ENCODE measurements at regions not wholly inside any gene's neighbourhood (a gene's known extent, or its start where the extent isn't known, plus 50 kb on each side); places are given as distances from the start of the nearest gene placed in this dataset.

GRCh38 chr20:60791823-60792222 lies 460.2 kb upstream of the CDH4 start:
- DNase-seq (ENCODE audit: low read depth) (no peak), FAIRE-seq (no peak)
- no peaks in the 10 kb centered on the region for H3K27me3 ChIP-seq (ENCODE audit: control insufficient read depth, insufficient read depth, low read length)
- H3K4me3 ChIP-seq (ENCODE audit: low read depth, low read length): no peak overlapping the region
- H3K36me3 ChIP-seq (ENCODE audit: control insufficient read depth, insufficient read depth, low read length): no peaks in the 10 kb centered on the region
- TF ChIP-seq, protein P1, sequence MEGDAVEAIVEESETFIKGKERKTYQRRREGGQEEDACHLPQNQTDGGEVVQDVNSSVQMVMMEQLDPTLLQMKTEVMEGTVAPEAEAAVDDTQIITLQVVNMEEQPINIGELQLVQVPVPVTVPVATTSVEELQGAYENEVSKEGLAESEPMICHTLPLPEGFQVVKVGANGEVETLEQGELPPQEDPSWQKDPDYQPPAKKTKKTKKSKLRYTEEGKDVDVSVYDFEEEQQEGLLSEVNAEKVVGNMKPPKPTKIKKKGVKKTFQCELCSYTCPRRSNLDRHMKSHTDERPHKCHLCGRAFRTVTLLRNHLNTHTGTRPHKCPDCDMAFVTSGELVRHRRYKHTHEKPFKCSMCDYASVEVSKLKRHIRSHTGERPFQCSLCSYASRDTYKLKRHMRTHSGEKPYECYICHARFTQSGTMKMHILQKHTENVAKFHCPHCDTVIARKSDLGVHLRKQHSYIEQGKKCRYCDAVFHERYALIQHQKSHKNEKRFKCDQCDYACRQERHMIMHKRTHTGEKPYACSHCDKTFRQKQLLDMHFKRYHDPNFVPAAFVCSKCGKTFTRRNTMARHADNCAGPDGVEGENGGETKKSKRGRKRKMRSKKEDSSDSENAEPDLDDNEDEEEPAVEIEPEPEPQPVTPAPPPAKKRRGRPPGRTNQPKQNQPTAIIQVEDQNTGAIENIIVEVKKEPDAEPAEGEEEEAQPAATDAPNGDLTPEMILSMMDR (IDR thresholded peaks at IDR 0.05; ENCODE audit: insufficient read depth, low read length, severe bottlenecking): no peak

DNA sequence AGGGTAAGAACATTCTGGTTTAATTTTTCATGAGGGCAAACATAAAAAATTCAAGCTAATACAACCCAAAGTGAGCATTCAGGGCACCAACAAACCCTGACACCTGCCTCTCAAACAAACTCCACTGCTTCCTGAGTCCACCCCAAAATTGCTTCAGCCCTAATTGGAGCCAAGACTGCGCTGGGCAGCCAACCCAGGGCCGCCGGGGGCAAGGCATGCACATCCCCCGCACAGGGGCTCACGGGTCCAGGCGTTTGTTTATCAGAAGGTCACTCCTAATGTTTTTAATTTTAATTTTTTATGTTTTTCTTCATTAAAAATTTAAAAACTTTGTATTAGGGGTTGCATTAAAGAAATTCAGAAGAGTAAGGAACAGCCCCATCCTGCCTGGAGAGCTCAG lies 459.1 kb upstream of the CDH4 start:
- no peak for DNase-seq (ENCODE audit: low read depth)
- H3K36me3 ChIP-seq (ENCODE audit: control insufficient read depth, insufficient read depth, low read length): no peaks in the 10 kb centered on the region
- H3K4me3 ChIP-seq (ENCODE audit: low read depth, low read length): no peak overlapping the region
- no peak for FAIRE-seq
- H3K27me3 ChIP-seq (ENCODE audit: control insufficient read depth, insufficient read depth, low read length): no peaks in the 10 kb centered on the region
- TF ChIP-seq, protein P1 (IDR thresholded peaks at IDR 0.05; ENCODE audit: insufficient read depth, low read length, severe bottlenecking): no peak

GRCh38 chr20:60794674-60795073 lies 457.4 kb upstream of the CDH4 start:
- no peak for FAIRE-seq
- DNase-seq (ENCODE audit: low read depth): no peak
- TF ChIP-seq, protein P1 (IDR thresholded peaks at IDR 0.05; ENCODE audit: insufficient read depth, low read length, severe bottlenecking): no peak
- Histone ChIP-seq H3K36me3 (ENCODE audit: control insufficient read depth, insufficient read depth, low read length) (no peaks in the 10 kb centered on the region), H3K27me3 (ENCODE audit: control insufficient read depth, insufficient read depth, low read length) (no peaks in the 10 kb centered on the region), H3K4me3 (ENCODE audit: low read depth, low read length) (no peak overlapping the region)

GRCh38 chr20:60795651-60796050 lies 456.4 kb upstream of the CDH4 start:
- H3K27me3 ChIP-seq (ENCODE audit: control insufficient read depth, insufficient read depth, low read length): no peaks in the 10 kb centered on the region
- no peak for FAIRE-seq
- TF ChIP-seq, protein P1 (IDR thresholded peaks at IDR 0.05; ENCODE audit: insufficient read depth, low read length, severe bottlenecking): no peak
- DNase-seq (ENCODE audit: low read depth): no peak
- no peaks in the 10 kb centered on the region for H3K36me3 ChIP-seq (ENCODE audit: control insufficient read depth, insufficient read depth, low read length)
- no peak overlapping the region for H3K4me3 ChIP-seq (ENCODE audit: low read depth, low read length)

GRCh38 chr20:60800185-60800584 lies 451.9 kb upstream of the CDH4 start:
- DNase-seq (ENCODE audit: low read depth) (no peak), FAIRE-seq (no peak)
- no peaks in the 10 kb centered on the region for H3K36me3 ChIP-seq (ENCODE audit: control insufficient read depth, insufficient read depth, low read length)

DNA sequence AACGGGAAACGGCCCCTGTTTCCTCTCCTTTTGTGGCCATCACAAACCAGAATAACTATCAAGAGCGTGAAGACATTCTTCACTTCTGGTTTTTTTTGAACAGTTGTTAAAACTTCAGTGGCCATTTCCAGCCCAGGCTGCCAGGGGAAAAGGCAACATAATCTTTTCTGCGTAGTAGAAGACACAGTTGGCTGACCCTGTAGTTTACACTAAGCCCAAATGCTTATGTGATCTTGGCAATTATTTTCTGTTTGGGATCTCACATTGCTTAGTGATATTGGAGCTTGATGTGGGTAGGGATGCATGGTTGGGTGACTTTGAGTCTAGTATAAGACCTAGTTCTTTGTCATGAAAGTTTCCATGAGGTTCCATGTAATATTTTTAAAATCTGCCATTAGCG lies 449.4 kb upstream of the CDH4 start:
- Histone ChIP-seq H3K36me3 (ENCODE audit: control insufficient read depth, insufficient read depth, low read length) (no peaks in the 10 kb centered on the region), H3K4me3 (ENCODE audit: low read depth, low read length) (no peak overlapping the region), H3K27me3 (ENCODE audit: control insufficient read depth, insufficient read depth, low read length) (no peaks in the 10 kb centered on the region)
- TF ChIP-seq, protein P1 (IDR thresholded peaks at IDR 0.05; ENCODE audit: insufficient read depth, low read length, severe bottlenecking): no peak
- FAIRE-seq (no peak), DNase-seq (ENCODE audit: low read depth) (no peak)

More at GRCh38 chr20:60800185-60800584, 451.9 kb upstream of the CDH4 start:
- Histone ChIP-seq H3K4me3 (ENCODE audit: low read depth, low read length) (no peak overlapping the region), H3K27me3 (ENCODE audit: control insufficient read depth, insufficient read depth, low read length) (no peaks in the 10 kb centered on the region)
- TF ChIP-seq, protein P1 (IDR thresholded peaks at IDR 0.05; ENCODE audit: insufficient read depth, low read length, severe bottlenecking): no peak
